GM13976 (cell line): ENCODE measurements at regions not wholly inside any gene's neighbourhood (a gene's known extent, or its start where the extent isn't known, plus 50 kb on each side); places are given as distances from the start of the nearest gene placed in this dataset.

ENCODE experiments used
- DNase-seq: peaks from one replicate; pipeline ENCODE4 v3.0.0; 2012; ENCODE audit warnings: low spot score
- CTCF ChIP-seq: IDR thresholded peaks from 2 replicates; pipeline ENCODE4 v1.5.1; 2012; ENCODE audit warnings: borderline replicate concordance, mild to moderate bottlenecking; ENCODE audit not compliant: insufficient read depth; ENCODE audit errors: extremely low read depth, missing control alignments, control extremely low read depth
- in situ Hi-C: fragments of 300-500 bp; cut with MboI; formaldehyde crosslinking; loops from one replicate; pipeline ENCODE4 v1.12.0; 2022; ENCODE audit warnings: low sequenced_read_pairs, mixed read lengths, inconsistent platforms; ENCODE audit not compliant: unreplicated experiment

DNA sequence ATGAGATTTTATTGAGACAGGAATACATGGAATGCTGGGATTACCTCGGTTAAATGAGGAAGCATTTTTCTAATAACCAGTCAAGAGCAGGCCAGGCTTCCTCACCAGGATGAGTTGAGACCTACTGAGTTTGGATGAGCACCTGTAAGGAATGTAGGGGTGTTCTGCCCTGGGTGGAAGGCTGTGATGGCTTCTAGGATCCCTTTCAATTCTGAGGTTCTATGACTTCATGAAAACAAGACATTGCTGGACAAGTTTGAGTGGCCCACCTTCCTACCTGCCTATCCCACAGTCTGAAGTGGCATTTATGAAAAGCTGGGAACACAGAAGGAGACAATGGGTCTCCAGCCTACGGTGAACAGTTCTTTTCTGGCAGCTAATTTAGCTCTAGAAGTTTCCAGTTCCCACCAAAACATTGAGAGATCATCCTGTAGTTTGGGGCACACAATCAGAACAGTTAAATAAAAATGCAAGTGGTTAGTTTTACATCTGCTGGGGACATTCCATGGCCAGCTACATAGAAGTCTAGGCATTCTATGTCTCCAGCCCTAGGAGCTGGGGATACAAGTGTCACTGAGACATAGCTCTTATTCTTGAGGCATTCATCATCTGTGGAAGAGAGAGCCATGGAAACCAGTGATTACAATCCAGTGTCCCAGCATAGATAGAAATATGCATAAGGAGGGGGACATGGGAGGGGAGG, 51.3 kb upstream of the TSPAN2 start:
- DNase-seq, result no peak
- no peak for TF ChIP-seq CTCF
- in situ Hi-C loops, result loop anchor here (10.0 to 25.0 kb wide), 2 partner anchors 334 to 447 kb away; no protein-coding TSS in a partner anchor

DNA sequence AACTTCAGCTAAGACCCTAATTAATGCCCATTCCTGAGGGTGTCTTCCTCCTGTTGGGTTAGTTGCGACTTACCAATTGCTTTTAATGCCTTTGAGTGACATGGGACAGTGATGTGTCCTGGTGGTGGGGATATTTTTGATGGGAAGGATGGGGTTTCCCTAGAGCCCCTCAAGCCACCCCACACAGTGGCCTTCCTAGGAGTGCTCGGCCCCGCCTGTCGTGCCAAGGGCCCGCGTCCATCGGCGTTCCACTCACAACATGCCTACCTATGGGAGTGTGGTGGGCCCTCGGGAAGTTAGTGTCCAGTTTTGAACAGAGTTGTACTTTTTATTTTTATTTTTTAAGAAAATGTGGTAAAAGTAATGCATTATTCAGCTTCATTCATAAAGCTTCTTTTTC, 50.1 kb upstream of the TSPAN2 start:
- DNase-seq, result no peak
- in situ Hi-C loops, result loop anchor here (25.0 kb wide), 1 partner anchor 448 kb away; no protein-coding TSS in a partner anchor
- TF ChIP-seq CTCF, result no peak
